GM21737 (cell line): ENCODE measurements at regions not wholly inside any gene's neighbourhood (a gene's known extent, or its start where the extent isn't known, plus 50 kb on each side); places are given as distances from the start of the nearest gene placed in this dataset.
"Not testable (repeated sequence)": the region's sequence is repeated elsewhere in the genome, so short reads cannot be mapped to it uniquely, and the experiment has no call there.

Source experiments
- ATAC-seq: cut with Tn5 transposase; IDR thresholded peaks from one replicate; pipeline ENCODE4 v1.9.1; 2021; ENCODE audit warnings: mild to moderate bottlenecking, moderate library complexity; ENCODE audit not compliant: unreplicated experiment

DNA sequence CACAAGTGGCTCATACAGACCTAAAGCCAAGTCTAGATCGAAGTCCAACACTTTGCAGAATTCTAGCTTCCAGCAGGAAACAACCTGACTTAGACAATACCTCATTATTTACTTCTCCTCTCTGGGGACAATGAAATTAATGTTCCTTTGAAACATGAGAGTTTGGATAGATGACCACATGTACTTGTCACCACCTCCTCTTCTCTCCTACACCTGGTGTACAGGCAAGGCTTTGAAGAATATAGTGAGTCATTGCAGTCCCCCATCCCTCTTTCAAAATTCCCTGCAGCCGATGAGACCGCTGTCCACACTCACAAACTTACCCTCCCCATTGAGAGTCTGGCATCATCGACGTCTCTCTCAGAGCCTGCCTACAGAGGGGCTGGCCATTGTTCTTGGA is 189.0 kb upstream of the HES1 start:
- no peak for ATAC-seq

DNA sequence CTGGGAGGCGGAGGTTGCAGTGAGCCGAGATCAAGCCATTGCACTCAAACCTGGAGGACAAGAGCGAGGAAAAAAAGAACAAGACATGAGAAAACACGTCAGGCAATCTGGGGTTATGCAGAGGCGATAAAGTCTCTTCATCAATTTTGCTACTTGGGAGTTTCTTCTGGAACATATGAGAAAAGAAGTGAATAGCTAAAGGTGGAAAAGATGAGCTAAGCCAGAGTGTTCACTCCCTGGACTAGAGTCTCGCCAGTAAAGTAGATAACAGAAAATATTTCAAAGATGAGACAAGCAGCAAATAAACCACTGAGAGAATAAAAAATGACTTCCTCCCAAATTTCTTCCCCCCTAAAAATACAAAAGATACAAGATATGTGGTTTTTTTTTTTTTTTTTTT is 188.4 kb upstream of the HES1 start:
- no peak for ATAC-seq

DNA sequence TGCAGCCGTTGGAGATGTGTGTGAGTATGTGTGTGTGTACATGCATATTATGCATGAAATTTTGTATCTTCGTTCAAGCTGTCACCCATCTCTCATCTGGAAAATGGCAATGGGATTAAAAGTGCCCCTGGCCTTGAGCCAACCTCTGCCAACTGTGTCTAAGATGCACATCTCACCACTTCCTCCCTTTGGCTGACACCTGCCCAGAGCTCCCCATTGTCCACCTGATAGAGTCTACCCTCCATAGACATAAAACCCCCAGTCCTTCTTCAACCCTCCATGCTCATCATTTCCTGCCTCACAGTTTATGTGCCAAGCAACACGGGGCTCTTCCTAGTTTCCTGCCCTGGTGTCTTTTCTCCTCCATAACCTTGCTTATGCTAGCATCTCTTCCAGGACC is 187.5 kb upstream of the HES1 start:
- no peak for ATAC-seq

DNA sequence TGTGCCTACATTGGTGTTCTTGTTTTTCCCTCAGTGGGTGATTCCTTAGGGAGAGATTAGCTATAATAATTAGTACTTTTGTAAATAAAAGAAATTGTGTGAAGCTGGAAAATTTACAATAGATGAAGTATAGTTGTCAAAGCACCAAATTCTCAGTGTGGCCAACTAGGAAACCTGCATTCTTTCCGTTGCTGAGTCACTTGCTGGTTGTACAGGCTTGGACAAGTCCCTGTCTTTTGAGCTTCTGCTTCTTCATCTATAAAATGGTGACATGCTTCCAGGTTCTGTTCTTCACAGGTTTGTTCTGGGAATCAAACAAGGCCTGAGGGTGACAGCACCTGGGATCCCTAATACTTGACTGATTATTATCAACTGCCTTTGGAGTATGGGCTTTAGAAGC is 184.1 kb upstream of the HES1 start:
- ATAC-seq = no peak

DNA sequence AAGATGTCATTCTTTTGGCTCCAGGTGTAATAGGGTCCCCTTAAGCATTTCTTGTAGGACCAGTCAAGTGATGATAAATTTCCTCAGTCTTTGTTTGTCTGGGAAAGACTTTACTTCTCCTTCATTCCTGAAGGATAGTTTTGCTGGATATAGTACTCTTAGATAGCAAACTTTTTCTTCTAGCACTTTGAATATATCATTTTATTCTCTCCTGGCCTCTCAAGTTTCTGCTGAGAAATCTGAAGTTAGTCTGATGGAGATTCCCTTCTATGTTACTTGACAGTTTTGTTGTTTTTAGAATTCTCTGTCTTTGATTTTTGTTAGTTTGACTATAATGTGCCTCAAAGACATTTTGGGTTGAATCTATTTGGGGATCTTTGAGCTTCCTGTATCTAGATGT is 181.2 kb upstream of the HES1 start:
- no peak for ATAC-seq

DNA sequence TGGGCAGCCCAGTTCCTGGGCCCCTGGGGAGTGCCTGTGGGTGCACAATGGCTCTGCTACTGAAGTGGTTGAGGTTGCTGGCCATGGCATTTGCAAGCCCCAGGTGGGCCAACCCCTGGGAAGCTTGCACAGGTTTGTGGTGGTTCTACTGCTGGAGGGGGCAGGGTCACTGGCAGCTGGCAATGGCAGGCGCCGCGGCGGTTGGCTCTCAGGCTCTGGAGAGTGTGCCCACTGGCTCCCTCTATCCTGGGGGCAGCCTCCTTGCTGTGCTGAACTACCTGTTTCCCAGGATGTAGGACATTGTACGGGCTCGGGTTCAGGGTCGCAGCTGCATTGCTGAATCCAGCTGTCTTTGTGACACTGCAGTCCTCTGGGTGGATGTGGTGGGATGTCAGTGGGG is 180.2 kb upstream of the HES1 start:
- no peak for ATAC-seq

- no peak for ATAC-seq
Observed at GRCh38 chr3:193959861-193960260, 176.1 kb upstream of the HES1 start.

- no peak for ATAC-seq
Observed at GRCh38 chr3:193960487-193961274, 175.3 kb upstream of the HES1 start.

DNA sequence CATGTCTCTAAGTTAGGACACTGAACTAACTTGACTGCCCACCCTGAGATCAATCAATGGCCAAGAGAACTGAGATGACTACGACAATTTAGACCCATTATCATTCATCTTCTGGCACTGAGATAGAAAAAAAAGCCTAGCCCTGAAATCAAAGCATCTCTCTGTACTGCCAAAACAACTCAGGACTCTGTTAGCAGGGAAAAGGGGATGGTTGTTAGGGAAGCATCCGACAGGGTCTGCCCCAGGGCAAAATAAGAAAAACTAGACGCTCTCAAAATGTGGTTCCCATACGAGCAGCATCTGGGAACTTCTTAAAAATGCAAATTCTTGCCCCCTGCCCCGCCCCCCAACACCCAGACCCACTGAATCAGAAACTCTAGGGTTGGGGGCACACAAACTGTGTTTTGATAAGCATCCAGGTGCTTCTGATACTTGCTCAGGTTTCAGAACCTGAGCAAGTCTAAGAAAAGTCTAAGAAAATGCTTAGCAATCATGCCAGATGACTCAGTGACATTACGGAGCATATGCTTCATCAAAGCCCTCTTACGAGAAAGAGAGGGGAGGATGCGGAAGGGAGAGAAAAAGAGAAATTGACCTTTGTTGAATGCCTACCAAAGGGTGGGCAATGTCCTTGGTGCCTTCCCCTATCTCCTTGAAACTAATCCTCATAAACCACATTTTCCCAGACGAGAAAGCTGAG is 172.8 kb upstream of the HES1 start:
- ATAC-seq = no peak

- peak; percentile 65 for ATAC-seq
Observed at GRCh38 chr3:193963808-193964516, 172.0 kb upstream of the HES1 start.

DNA sequence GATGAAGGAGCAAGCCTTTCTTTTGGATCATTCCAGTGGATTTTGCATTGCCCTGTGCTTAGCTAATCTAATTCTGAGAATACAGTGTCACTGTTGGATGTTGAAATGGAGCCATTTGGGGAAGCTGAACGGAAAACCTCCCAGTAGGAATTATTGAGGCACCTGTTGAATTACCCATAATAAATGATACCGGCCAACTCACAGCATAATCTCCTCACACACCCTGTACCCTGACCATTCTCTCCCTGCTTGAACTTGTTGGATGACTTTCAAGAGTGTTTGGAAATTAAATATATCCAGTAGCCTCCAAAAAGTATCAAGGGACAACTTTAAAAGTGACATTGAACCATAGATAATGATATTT is 171.4 kb upstream of the HES1 start:
- no peak for ATAC-seq

DNA sequence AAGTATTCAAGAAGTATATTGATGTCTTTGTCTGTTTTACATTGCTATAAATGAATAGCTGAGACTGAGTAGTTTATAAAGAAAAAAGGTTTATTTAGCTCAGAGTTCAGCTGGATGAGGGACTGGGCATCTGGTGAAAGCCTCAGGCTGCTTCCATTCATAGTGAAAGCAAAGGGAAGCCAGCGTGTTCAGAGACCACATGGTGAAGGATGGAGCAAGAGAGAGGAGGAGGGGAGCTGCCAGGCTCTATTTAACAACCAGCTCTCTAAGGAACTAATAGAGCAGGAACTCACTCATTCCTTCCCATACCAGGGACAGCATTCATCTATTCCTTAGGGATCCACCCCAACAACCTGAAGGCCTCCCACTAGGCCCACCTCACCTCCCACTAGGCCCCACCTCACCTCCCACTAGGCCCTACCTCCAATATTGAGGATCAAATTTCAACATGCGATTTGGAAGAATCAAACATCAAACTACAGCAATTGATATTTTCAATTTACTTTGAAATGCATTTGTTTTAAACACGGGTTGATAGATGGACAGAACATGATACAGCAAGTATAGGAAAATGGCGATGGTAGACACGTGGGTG is 167.5 kb upstream of the HES1 start:
- ATAC-seq = no peak

DNA sequence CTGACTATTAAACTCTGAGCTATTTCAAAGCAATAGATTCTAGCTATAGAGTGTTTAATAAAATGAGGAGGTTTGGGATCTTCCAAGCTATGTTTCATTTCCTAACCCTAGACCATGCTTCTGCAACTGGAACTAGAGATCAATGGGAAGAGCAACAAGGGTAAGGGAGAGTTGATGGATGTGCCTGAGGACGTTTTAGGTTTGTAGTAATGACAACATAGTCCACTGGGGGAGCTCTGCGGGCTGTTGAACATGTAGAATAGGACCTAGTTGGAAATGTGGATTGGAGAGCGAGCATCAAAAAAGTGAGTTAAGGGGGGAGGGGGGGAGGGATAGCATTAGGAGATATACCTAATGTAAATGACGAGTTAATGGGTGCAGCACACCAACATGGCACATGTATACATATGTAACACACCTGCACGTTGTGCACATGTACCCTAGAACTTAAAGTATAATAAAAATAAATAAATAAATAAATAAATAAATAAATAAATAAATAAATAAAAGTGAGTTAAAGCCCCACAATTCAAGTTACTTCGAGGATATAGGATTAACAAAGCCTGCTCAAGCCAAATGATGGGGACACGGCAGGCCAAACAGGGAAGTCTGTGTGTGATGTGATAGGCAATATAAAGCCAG is 165.7 kb upstream of the HES1 start:
- not testable (repeated sequence) for ATAC-seq

GRCh38 chr3:193970773-193971206 is 165.2 kb upstream of the HES1 start:
- peak; percentile 35 for ATAC-seq

DNA sequence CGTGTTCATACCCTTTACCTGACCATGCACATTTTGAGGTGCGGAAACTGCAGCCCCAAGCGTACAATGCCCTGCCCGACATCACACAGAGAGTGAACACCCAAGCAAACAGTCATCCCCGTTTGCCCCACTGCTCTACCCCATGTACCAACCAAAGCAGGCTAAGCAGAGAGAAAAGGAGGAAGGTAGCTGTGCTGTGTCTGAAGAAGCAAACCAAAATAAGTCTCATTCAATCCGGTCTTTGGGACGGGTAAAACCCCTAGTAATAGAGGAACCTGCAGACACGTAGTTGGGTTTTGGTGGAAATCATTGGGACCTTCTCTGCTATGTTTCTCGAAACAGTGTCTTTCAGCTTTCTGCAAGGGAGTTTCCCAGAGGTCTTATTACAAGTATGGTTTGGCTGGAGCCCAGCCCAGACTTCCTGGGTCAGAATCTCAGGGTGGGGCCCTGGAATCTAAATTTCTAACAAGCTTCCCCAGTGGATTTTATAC is 164.6 kb upstream of the HES1 start:
- peak; percentile 80 for ATAC-seq

DNA sequence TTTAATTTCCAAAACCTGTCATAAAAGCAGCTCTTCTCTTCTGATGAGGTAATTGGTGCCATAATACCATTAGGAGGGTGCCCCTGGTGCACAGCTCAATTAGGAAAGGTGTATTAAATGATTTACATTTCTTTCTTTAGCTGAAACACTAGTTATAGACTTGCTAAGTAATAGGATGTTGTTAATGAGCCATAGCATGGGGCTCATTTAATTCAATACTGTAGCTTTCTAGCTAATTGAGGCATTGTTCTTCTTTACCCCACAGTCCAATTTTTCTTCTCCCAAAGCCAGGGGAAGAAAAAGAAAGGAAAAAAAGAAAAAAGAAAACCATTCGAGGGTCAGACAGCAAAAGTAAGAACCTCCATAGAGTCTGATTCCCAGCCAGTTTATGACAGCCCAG is 164.0 kb upstream of the HES1 start:
- ATAC-seq = no peak

DNA sequence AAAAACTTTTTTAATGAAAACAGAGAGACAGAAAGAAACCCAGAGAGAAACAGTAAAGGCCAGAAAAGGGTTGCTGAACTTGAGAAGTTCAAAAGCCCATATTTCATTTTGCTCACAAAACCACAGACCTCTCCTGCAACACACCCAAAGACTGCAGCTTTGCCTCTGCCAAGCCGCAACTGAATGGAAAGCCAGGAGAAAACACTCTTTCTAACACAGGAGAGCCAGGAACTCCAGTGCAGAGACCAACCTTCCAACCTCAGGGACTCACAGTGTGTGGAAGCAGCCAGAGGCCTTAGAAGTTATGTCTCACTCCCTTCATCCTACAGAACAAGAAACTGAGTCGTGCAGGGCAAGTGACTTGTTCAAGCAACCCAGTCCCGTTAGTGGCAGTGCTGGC is 163.1 kb upstream of the HES1 start:
- no peak for ATAC-seq

GRCh38 chr3:193974191-193974652 is 161.7 kb upstream of the HES1 start:
- no peak for ATAC-seq

- no peak for ATAC-seq
Observed at GRCh38 chr3:193974671-193975535, 161.0 kb upstream of the HES1 start.

DNA sequence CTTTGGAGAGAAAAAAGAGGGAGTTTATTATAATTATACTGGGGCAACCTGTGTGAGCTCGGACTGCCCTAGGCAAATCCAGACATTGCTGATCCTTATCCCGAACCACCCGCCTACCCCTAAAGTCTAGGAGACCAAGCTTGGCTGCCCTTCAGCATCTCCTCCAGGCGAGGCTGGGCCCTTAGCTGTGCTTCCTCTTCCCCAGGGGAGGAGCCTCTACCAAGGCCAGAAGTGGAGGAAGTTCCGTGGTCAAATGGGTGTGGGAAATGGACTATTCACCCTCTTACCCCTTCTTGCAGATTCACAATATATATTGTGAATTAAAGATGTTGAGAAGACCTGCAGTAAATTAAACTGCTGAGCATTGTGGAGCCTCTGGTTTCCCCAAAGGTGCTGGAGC is 158.3 kb upstream of the HES1 start:
- no peak for ATAC-seq
